Ishikawa (cell line): ENCODE measurements at regions not wholly inside any gene's neighbourhood (a gene's known extent, or its start where the extent isn't known, plus 50 kb on each side); places are given as distances from the start of the nearest gene placed in this dataset.

Experiments
- CEBPB ChIP-seq: IDR thresholded peaks from 2 replicates; pipeline ENCODE4 v1.6.1; 2012
- CREB1 ChIP-seq: IDR thresholded peaks from 2 replicates; pipeline ENCODE4 v1.6.1; 2012; ENCODE audit warnings: low read depth
- EGR1 ChIP-seq: IDR thresholded peaks from 2 replicates; pipeline ENCODE4 v1.6.1; 2012
- RAD21 ChIP-seq: IDR thresholded peaks from 2 replicates; pipeline ENCODE4 v1.6.1; 2012; ENCODE audit warnings: low read depth
- TAF1 ChIP-seq: IDR thresholded peaks from 2 replicates; pipeline ENCODE4 v1.6.1; 2012; ENCODE audit warnings: low read depth, mild to moderate bottlenecking
- TEAD4 ChIP-seq: IDR thresholded peaks from 2 replicates; pipeline ENCODE4 v1.6.1; 2012
- YY1 ChIP-seq: IDR thresholded peaks from 2 replicates; pipeline ENCODE4 v1.6.1; 2012; ENCODE audit warnings: low read depth
- ZBTB7A ChIP-seq: IDR thresholded peaks from 2 replicates; pipeline ENCODE4 v1.6.1; 2012; ENCODE audit warnings: low read depth
- TF ChIP-seq, protein P1 (sequence below): IDR thresholded peaks from 2 replicates; pipeline ENCODE4 v1.6.1; 2012; ENCODE audit warnings: low read depth, mild to moderate bottlenecking
- TF ChIP-seq, protein P2 (sequence below): IDR thresholded peaks from 2 replicates; pipeline ENCODE4 v1.6.1; 2012

DNA sequence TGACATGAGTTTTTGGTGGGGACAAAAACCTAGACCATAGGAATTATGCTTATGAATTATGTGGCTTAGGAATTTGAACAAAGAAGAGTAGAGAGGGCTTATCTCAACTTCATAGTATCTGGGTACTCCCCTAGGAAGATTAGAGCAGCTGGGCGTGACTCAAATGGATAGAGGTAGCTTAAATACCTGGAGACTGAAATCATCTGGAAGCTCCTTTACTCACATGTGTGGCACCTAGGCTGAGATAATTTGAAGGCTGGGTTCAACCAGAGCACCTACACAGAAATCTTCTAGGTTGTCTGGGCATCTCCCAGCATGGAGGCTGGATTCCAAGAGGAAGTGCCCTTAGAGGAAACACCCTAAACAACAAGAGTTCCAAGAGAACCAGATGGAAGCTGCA is 393.9 kb downstream of the ADAMTS20 start:
- TF ChIP-seq CEBPB (no peak), RAD21 (no peak), ZBTB7A (no peak), TAF1 (no peak), YY1 (no peak), CREB1 (no peak), TEAD4 (no peak), EGR1 (no peak)
- TF ChIP-seq, protein P1, sequence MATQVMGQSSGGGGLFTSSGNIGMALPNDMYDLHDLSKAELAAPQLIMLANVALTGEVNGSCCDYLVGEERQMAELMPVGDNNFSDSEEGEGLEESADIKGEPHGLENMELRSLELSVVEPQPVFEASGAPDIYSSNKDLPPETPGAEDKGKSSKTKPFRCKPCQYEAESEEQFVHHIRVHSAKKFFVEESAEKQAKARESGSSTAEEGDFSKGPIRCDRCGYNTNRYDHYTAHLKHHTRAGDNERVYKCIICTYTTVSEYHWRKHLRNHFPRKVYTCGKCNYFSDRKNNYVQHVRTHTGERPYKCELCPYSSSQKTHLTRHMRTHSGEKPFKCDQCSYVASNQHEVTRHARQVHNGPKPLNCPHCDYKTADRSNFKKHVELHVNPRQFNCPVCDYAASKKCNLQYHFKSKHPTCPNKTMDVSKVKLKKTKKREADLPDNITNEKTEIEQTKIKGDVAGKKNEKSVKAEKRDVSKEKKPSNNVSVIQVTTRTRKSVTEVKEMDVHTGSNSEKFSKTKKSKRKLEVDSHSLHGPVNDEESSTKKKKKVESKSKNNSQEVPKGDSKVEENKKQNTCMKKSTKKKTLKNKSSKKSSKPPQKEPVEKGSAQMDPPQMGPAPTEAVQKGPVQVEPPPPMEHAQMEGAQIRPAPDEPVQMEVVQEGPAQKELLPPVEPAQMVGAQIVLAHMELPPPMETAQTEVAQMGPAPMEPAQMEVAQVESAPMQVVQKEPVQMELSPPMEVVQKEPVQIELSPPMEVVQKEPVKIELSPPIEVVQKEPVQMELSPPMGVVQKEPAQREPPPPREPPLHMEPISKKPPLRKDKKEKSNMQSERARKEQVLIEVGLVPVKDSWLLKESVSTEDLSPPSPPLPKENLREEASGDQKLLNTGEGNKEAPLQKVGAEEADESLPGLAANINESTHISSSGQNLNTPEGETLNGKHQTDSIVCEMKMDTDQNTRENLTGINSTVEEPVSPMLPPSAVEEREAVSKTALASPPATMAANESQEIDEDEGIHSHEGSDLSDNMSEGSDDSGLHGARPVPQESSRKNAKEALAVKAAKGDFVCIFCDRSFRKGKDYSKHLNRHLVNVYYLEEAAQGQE = no peak
- TF ChIP-seq, protein P2, sequence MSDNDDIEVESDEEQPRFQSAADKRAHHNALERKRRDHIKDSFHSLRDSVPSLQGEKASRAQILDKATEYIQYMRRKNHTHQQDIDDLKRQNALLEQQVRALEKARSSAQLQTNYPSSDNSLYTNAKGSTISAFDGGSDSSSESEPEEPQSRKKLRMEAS = no peak
